ENCODE measurements at regions not wholly inside any gene's neighbourhood (a gene's known extent, or its start where the extent isn't known, plus 50 kb on each side); places are given as distances from the start of the nearest gene placed in this dataset.

GRCh38 chr4:116015062-116015461 lies 901.6 kb upstream of the NDST4 start:
- TF ChIP-seq CTCF (IDR thresholded peaks at IDR 0.05), result no peak
- no peak for TF ChIP-seq POLR2A (IDR thresholded peaks at IDR 0.05)
